Amniotic epithelial cell (primary cell): ENCODE measurements at regions not wholly inside any gene's neighbourhood (a gene's known extent, or its start where the extent isn't known, plus 50 kb on each side); places are given as distances from the start of the nearest gene placed in this dataset.
"Not testable (repeated sequence)": the region's sequence is repeated elsewhere in the genome, so short reads cannot be mapped to it uniquely, and the experiment has no call there.

Experiments
- DNase-seq: peaks from one replicate; pipeline ENCODE4 v3.0.0-alpha.2; 2010; ENCODE audit warnings: low read depth

GRCh38 chr5:68983959-68984358, 109.9 kb upstream of the SLC30A5 start:
- DNase-seq: no peak

GRCh38 chr5:68991279-68992084, 102.3 kb upstream of the SLC30A5 start:
- no peak for DNase-seq

DNA sequence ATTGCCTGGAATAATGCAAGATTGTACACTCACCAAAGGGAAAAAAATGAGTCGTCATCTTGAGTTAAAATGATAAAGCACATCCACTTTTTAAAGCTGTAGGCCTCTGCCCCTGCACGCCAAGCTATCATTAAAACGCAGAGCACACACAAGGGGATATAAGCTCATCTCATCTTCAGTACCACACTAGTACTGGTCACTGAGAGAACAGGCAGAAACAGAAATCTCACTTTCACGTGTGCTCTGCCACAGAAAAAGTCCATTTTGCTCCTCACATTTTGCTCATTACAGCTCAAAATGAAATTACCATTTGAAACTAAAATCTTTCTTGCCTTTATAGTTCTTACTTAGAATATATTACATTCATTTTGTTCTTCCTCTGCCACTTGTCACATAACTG, 99.2 kb upstream of the SLC30A5 start:
- no peak for DNase-seq

DNA sequence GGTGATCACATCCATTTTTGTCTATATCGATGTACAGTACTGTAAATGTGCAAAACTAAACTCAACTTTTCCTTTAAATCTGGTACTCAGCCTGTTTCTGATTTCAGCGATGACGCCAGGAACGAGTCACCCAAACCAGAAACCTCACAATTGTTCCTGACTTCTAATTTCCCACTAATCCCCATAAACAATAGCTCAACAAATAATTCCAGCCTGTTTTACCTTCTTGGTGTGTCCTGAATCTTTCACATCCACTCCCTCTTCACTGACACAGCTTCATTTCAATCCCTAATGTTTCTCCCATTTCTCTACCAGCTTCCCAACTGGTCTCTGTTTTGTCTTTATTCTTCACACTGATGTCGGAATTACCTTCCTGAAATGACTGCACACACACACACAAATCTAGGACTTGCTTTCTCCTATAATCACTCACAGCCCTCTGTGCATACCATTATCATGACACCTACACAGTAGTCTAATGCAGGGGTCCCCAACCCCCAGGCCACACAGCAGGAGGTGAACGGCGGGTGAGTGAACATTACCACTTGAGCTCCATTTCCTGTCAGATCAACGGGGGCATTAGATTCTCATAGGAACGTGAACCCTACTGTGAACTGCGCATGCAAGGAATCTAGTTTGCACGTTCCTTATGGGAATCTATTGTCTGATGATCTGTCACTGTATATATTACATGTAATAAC, 97.8 kb upstream of the SLC30A5 start:
- no peak for DNase-seq

DNA sequence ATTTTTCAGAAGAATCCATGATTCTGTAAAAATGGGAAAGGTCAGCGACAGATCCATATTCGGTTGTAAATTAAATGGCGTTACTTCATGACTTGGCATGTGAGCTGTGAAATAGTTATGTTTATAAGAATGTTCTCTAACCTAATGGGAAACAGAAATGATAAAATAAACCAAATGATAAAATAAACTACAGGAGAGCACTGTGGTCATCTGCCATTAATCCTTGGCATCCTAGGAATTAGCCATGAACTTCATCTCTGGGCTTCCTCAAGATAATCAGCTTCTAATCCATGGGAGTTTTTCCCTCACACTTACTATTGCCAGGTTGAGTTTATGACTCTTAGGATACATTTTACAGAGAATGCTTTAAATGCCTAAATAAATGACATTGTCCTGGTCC, 94.6 kb upstream of the SLC30A5 start:
- peak; percentile 56 for DNase-seq

DNA sequence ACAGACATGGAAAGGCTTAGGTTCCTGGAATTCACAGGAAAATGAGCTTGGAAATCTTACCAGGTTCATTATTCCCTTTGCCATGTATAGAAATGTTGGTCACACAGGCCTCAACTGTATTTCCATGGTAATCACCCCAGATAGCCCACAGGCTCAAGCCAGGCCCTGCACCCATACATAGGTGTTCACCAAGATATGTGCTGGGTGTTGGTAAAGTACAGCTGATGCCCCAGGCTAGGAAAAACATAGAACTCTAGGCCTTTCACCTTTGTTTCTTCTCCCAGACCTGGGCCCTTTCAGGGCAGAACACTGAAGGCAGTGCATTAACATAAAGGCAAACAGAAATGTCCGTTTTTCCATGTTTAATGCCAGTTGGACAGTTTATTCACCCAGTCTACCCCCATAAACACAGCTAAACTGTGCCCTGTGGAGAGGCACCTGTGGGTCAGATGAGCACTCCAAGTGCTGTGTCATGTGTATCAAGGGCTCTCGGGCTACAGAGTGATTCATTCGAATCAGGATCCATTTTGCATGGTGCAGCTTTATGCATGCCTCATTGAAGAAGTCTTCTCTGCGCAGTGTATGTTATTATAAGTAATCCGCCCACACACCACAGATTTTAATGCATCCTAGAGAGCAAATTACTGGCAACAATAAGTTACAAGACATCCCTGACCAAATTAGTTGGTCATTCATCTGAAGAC, 93.4 kb upstream of the SLC30A5 start:
- DNase-seq: no peak

DNA sequence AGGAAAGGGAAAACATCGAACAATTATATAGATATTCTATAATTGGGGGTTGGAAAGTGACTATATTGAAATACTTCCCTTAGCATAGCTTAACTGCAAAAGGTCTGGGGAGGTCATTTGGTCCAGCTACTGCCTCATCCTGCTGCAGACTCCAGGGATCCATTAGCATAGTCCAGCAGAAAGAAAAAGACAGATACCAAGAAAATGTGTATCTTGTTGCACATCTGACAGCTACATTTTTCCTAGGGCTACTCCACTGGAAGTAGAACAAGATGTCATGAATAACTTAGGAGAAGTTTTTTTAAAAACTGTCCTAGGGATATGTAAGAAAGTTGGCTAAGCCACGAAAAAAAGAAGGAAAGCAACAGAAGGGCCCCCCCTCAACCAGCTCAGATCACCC, 92.9 kb upstream of the SLC30A5 start:
- DNase-seq: no peak

DNA sequence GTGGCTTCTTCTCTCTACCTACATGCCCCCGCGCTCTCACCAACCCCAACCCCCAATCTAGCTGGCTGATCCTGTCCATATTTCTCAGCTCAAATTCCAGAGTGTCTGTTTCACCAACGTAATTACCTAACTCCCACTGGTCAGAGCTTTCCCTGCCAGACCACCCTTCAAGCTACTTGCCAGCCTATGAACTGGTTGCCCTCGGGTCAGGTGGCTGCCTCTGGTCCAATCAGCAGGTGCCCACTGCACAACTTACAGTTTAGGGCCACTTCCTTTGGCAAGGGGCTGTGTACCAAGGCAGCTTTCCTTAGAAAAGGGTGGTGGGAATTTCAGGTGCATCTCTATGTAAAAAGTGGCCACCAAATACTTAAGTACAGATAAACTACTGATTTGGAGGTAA, 92.2 kb upstream of the SLC30A5 start:
- peak; percentile 17 for DNase-seq

GRCh38 chr5:69004127-69004526, 89.7 kb upstream of the SLC30A5 start:
- DNase-seq: no peak

DNA sequence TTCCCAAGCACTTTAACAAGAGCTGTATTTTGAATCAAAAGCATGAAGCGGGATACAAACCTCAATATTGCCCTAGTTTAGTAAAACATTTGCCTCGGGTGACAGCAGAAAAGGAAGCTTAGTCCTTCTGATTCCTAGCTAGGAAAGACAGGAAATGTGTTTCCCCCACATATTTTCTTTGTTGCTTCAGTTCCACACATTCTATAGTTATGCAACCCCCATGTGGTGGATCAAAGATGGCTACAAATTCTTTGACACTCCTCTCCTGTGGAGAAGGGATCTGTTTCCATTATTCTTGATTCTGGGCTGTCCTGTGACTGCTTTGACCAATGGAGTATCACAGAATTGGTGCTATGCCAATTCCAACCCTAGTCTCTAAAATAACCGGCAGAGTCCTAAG, 89.1 kb upstream of the SLC30A5 start:
- no peak for DNase-seq

DNA sequence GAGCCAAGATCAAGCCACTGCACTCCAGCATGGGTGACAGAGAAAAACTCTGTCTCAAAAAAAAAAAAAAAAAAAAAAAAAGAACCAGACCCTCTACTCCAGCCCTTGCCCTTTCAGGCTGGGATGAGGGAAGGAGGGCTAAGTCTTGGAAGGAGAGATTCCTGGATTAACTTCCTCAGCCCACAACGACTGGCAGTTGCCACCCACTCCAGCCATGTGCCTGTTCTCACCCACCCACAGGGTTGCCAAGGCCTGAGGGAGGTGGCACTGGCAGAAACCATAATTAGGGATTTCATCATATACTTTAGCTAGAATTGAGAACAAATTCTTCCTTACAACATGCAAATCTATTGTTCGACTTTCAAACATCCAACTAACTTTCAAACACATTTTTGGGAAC, 87.8 kb upstream of the SLC30A5 start:
- DNase-seq: no peak

GRCh38 chr5:69007163-69007562, 86.7 kb upstream of the SLC30A5 start:
- no peak for DNase-seq

DNA sequence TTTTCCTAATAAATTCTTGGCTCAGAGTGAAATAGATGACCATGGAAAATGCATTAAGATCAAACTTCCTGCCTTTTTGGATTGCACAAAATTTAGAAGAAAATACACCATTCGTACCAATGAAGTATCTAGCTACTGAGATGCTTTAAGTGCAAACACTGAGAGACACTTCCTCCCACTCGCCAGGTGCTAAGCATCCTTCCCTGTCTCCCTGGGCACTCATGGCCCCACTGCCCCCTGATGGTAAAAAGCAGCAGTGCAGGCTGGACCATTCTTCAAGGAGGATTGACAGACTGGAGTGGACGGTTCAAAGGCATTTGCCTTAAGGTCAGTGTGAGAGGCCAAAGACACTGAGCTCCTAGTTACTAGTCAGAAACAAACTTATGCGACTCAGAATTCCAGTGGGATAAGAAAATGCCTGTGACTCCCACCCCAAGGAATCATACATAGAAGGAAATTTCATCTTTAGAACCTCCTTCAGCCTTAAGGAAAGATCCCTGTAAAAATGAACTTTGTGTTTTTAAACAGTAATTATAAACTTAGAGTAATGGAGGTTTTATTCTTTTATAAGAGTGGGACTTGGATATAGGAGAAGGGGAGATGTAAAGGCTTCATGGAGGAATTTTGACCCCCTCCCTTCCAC, 86.0 kb upstream of the SLC30A5 start:
- peak; percentile 52 for DNase-seq

DNA sequence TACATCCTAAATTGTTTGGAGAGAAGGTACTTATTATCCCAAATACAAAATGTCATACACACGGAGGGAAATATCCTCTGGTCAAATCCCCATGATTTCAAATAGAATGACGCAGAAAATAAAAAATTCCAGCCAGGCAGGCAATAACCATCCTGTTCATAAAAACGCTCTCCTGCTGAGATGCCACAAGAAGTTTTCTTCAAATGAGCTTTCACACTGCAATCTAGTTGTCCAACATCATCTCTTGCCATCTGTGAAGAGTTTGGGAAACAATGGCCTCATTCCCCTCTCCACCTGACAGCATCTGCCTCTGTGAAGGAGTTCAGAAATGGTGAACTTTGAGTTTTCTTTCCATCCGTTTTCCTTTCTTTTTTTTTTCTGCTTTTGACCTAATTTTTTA, 83.3 kb upstream of the SLC30A5 start:
- DNase-seq: no peak

- DNase-seq: no peak
Measured at GRCh38 chr5:69011910-69012309, 81.9 kb upstream of the SLC30A5 start.

DNA sequence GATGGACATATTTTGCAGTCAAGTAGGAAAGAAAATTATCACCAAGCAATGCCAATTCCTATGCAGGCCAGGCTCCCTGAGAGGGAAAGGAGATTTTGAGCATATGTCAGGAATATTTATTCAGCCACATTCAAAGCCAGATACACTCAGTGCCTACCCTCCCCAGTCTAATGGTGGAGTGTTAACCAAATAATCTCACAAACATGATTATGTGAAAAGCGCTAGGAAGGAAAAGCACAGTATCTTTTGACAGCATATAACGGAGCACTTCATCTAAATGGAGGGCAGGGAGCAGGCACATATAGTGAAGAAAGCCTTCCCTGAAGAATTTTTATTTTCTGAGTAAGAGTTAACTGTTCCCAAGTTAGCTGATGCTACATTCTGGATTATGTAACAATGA, 80.3 kb upstream of the SLC30A5 start:
- DNase-seq: no peak

DNA sequence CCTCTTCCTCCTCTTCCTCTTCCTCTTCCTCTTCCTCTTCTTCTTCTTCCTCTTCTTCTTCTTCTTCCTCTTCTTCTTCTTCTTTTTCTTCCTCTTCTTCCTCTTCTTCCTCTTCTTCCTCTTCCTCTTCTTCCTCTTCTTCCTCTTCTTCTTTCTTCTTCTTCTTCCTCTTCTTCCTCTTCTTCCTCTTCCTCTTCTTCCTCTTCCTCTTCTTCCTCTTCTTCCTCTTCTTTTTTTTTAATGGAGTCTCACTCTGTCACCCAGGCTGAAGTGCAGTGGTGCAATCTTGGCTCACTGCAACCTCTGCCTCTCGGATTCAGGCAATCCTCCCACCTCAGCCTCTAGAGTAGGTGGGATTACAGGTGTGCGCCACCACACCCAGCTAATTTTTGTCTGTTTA, 79.8 kb upstream of the SLC30A5 start:
- DNase-seq: not testable (repeated sequence)

DNA sequence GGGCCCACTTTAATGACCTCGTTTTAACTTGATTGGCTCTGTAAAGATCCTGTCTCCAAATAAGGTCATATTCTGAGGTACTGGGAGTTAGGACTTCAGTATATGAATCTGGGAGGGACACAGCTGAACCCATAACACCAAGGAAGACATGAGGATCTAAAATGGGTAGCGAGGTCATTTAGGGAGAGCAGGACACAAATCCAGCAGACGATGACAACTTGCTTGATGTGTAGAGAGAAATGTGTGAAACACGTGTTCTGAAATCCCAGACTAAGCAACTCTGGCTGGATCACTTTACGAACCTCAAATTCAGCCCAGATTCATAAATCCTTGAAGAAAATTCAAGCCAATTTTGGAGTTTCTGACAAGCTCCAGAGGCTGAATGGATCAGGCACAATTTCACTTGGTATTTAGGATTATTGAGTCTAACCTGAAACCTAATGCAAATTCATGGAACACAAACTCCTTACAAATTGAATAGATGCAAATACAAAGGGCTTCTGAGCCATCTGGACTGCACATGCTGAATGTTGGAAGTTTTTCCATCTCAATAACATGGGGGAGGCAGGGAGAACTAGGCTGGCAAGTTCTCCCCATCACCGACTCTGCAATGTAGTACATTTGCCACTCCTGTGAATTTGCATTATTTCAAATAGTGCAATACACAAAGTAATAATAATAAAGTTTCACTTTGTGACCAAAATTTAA, 74.0 kb upstream of the SLC30A5 start:
- no peak for DNase-seq

GRCh38 chr5:69024241-69024651, 69.6 kb upstream of the SLC30A5 start:
- peak; percentile 59 for DNase-seq

DNA sequence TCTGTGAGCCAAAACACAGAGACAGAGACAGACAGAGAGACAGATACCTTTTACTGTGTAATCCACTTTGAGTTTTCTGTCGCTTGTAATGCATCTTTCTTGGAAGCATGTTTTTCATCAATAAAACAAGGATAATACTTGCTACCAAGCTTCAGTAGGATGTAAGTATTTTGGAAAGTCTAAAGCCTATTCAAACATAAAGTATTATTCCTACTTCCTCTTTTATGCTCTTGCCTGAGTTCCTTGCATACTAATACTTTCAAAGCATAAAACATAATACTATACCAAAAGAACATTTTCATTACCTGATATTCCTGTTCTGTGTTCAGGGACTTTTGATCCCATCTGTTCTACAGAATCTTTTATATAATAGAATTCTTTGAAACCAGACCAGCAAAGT, 64.5 kb upstream of the SLC30A5 start:
- no peak for DNase-seq

GRCh38 chr5:69030358-69031062, 63.3 kb upstream of the SLC30A5 start:
- peak; percentile 41 for DNase-seq
